ENCODE measurements at regions not wholly inside any gene's neighbourhood (a gene's known extent, or its start where the extent isn't known, plus 50 kb on each side); places are given as distances from the start of the nearest gene placed in this dataset.

DNA sequence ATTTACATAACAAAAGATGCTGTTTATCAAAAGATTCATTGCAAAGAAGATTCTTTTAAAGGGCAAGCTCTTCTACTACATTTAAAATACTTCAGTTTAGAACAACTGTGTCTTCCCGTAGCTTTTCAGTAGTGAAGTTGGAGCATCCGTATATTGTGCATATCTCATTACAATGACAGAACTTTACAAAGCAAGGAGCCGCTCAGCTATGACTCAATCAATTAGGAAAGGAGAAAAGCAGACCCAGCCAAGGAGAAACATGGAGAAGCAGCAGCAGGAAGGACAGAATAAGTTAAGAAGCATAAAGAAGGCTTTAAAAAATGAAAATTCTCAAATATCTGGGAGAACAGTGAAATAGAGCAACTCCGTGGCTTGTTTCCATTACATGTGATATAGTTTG lies 132.6 kb upstream of the SMLR1 start:
- no peak for TF ChIP-seq CTCF (conservative IDR thresholded peaks at IDR 0.05)
- no peak for TF ChIP-seq EZH2 (IDR thresholded peaks at IDR 0.05; ENCODE audit: low read depth)

Data from PC-9 (cell line).